MM.1S (cell line): ENCODE measurements at regions not wholly inside any gene's neighbourhood (a gene's known extent, or its start where the extent isn't known, plus 50 kb on each side); places are given as distances from the start of the nearest gene placed in this dataset.

Source experiments
- EZH2phosphoT487 ChIP-seq: fragments of 300-600 bp; sonication (generic); IDR thresholded peaks from 2 replicates; pipeline ENCODE4 v1.6.1; 2018; ENCODE audit warnings: antibody characterized with exemption, low read length
- TF ChIP-seq, protein P1 (sequence below): fragments of 300-600 bp; sonication (generic); IDR thresholded peaks from 2 replicates; pipeline ENCODE4 v1.5.1; 2016; ENCODE audit warnings: antibody characterized with exemption, low read length, mixed read lengths

DNA sequence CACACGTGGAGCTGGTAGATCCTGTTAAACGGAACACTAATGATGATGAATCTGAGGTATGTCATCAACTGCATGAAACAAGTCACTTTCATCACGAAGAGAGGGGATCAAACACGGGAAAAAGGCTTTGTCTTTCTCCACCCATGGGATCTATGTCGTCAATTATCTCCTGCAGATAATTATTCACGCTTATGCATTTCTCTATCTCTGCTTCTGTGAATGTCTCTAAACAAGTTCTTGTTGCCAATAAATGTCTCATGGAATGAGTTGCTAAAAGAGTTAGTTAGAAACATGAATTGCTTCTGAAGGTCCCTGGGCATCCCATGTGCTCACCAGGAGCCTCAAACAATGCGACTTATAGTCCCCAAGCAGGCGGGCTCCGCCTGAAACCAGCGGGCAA, 1228.2 kb upstream of the TMEM132C start:
- no peak for TF ChIP-seq EZH2phosphoT487
- TF ChIP-seq, protein P1, sequence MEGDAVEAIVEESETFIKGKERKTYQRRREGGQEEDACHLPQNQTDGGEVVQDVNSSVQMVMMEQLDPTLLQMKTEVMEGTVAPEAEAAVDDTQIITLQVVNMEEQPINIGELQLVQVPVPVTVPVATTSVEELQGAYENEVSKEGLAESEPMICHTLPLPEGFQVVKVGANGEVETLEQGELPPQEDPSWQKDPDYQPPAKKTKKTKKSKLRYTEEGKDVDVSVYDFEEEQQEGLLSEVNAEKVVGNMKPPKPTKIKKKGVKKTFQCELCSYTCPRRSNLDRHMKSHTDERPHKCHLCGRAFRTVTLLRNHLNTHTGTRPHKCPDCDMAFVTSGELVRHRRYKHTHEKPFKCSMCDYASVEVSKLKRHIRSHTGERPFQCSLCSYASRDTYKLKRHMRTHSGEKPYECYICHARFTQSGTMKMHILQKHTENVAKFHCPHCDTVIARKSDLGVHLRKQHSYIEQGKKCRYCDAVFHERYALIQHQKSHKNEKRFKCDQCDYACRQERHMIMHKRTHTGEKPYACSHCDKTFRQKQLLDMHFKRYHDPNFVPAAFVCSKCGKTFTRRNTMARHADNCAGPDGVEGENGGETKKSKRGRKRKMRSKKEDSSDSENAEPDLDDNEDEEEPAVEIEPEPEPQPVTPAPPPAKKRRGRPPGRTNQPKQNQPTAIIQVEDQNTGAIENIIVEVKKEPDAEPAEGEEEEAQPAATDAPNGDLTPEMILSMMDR = no peak
